ENCODE measurements at regions not wholly inside any gene's neighbourhood (a gene's known extent, or its start where the extent isn't known, plus 50 kb on each side); places are given as distances from the start of the nearest gene placed in this dataset.

DNA sequence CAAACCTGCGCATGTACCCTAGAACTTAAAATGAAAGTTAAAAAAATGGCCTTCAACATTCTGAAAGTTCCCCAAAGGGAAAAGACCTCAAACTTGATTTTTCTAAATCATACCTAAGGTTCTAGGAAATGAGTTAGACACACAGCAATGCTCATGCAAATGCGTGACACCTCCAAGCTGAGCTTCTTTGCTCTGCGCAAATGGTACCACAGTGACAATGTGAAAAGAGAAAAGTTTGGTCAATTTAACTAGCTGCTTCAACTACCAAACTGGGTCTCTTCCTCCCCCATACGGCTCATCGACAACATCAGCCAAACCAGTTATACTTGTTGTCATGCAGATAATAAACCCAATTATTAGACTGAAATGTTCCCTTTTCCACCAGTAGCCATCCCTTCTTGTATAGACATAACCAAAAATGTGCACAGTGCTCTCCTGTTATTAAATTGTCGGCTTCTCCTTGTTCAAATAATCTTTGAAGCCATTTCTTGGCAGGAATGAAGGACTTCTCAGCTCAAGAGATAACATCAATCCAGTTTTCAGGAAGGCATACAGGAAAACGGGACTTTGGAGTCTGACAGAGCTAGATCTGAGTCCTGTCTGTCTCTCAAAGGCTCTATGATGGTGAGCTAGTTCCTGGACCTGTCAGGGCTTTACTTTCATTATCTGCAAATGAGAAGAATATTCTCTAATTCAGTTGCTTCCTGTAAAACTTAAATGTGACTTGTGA lies 185.6 kb upstream of the NR3C1 start:
- TF ChIP-seq EZH2 (IDR thresholded peaks at IDR 0.05) (no peak), POLR2AphosphoS5 (IDR thresholded peaks at IDR 0.05; ENCODE audit: borderline replicate concordance, low read depth, low read length) (no peak), FOXP2 (optimal IDR thresholded peaks at IDR 0.05; ENCODE audit: control extremely low read depth, extremely low read length, insufficient read depth) (no peak)

All from SK-N-MC (cell line).